ENCODE measurements at regions not wholly inside any gene's neighbourhood (a gene's known extent, or its start where the extent isn't known, plus 50 kb on each side); places are given as distances from the start of the nearest gene placed in this dataset.

DNA sequence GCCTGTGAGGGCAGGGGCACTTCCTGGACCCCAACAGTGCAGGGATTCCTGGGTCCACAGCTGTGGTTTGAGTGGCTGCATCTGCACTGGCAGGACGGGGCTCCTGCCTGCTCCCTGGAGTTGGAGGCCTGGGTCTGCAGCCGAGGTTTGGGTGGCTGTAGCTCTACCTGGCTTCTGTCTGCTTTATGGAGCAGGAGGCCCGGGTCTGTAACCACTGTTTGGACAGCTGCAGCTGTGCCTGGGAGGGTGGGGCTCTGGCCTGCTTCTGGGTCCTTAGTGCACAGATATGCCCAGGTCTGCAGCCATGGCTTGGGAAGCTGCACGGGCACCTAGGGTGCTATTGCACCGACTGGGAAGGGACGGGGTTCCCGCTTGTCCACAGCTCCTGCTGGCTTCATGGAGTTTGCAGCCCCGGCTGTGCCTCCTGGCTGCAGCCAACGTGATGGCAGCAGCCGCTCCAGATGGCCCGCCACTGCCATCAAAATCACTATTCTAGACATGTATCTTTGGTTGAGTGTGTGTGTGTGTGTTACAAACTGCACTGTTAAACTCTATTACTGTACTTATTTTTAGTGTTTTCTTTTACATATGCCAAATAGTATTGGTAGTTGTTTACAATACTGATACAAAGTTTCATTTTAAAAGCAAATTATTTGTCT lies 412.3 kb upstream of the KIRREL3 start:
- no peak for TF ChIP-seq POLR2A (IDR thresholded peaks at IDR 0.05; ENCODE audit: low read depth)
- TF ChIP-seq, protein P1, sequence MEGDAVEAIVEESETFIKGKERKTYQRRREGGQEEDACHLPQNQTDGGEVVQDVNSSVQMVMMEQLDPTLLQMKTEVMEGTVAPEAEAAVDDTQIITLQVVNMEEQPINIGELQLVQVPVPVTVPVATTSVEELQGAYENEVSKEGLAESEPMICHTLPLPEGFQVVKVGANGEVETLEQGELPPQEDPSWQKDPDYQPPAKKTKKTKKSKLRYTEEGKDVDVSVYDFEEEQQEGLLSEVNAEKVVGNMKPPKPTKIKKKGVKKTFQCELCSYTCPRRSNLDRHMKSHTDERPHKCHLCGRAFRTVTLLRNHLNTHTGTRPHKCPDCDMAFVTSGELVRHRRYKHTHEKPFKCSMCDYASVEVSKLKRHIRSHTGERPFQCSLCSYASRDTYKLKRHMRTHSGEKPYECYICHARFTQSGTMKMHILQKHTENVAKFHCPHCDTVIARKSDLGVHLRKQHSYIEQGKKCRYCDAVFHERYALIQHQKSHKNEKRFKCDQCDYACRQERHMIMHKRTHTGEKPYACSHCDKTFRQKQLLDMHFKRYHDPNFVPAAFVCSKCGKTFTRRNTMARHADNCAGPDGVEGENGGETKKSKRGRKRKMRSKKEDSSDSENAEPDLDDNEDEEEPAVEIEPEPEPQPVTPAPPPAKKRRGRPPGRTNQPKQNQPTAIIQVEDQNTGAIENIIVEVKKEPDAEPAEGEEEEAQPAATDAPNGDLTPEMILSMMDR (IDR thresholded peaks at IDR 0.05), result no peak
- TF ChIP-seq POLR2AphosphoS5 (IDR thresholded peaks at IDR 0.05), result no peak
- no peak for TF ChIP-seq EP300 (IDR thresholded peaks at IDR 0.05)
